Stimulated activated CD8-positive, alpha-beta memory T cell treated with anti-CD3 and anti-CD28 coated beads, Interleukin-7, amount 100 ng/mL, for 48 hours (primary cell): ENCODE measurements at regions not wholly inside any gene's neighbourhood (a gene's known extent, or its start where the extent isn't known, plus 50 kb on each side); places are given as distances from the start of the nearest gene placed in this dataset.
"Not testable (repeated sequence)": the region's sequence is repeated elsewhere in the genome, so short reads cannot be mapped to it uniquely, and the experiment has no call there.

Source experiments
- DNase-seq, 2 donors: peaks; one replicate each; pipeline ENCODE4 v3.0.0-alpha.2; 2020; ENCODE audit warnings: low read depth in 1 of 2; ENCODE audit errors: extremely low read depth in 1 of 2

DNA sequence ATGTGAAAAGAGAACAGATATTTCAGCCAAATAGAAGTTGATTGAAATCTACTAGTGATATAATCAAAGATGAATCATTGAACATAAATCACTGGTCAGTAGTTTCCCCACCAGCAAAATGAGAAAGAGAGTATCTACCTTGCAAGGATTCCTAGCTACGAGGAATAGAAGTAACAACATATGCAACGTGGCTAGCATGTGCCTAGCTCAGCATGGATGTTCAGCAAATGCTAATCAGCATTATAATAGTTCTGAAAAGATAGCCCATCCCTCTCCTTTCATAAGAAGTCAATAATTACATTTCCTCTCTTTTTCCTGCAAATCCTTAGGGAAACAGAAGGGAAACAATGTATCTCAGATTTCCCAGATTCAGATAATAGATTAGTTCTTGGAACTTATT is 417.2 kb downstream of the SATB2 start:
- DNase-seq = no peak

DNA sequence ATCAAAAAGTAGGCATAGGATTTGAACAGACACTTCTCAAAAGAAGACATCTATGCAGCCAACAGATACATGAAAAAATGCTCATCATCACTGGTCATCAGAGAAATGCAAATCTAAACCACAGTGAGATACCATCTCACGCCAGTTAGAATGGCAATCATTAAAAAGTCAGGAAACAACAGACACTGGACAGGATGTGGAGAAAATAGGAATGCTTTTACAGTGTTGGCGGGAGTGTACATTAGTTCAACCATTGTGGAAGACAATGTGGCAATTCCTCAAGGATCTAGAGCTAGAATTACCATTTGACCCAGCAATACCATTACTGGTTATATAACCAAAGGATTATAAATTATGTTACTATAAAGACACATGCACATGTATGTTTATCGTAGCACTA is 424.0 kb downstream of the SATB2 start:
- not testable (repeated sequence) for DNase-seq

DNA sequence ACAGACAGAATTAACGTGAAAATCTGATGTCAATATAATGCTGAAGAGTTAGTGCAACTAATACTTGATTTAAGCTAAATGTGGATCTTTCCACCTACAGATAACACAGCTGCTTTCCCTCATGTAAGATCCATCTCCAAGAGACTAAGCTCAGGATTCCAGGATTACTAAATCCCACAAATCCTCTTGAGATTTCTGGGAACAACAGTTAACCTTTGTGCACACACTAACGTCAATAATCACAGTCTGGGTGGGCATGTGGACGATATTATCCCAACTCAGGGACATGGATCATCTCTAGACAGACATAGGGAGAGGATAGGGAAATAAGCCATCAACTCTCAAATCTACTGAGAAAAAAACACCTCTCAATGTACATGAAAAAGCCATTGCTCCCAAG is 432.6 kb downstream of the SATB2 start:
- DNase-seq = no peak

DNA sequence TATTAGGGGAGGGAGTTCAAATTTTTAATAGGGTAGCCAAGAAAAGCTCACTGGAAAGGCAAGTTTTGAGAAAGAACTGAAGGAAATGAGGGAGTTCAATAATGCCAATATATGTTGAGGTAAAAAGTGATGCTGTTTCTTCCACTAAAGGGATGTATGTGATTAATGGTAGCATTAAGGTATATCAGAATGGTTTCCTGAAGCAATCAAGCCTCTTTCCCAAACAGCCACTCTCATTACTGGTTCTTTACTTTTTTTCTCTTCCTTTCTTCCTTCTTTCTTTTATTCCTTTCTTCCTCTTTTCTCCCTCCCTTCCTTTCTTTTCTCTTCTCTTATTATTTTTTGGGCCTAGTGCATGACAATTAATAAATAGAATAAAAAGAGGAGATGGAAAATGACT is 433.5 kb downstream of the SATB2 start:
- DNase-seq = no peak

- DNase-seq = no peak
Observed at GRCh38 chr2:199019898-199020507, 437.7 kb downstream of the SATB2 start.

- DNase-seq = no peak
Observed at GRCh38 chr2:199018826-199019225, 438.9 kb downstream of the SATB2 start.

DNA sequence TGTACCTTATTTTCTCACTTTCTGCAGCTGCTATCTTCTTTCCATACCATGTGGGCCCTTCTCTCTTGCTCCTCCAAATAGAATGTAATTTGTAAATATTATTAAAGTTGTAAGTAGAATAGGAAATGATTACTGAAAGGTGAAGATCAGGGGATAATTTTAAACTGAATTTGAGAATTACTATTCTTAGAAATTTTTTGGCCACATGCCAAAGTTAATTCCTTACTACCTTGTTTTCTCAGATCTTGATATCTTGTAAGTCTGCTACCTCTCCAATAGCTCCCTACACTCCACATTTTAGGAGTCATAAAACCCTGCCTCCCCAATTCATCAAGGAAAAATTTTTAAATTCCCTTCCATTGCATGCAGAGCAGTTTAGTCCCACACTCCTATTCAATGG is 442.7 kb downstream of the SATB2 start:
- no peak for DNase-seq

- no peak for DNase-seq
Observed at GRCh38 chr2:199014226-199014625, 443.5 kb downstream of the SATB2 start.

DNA sequence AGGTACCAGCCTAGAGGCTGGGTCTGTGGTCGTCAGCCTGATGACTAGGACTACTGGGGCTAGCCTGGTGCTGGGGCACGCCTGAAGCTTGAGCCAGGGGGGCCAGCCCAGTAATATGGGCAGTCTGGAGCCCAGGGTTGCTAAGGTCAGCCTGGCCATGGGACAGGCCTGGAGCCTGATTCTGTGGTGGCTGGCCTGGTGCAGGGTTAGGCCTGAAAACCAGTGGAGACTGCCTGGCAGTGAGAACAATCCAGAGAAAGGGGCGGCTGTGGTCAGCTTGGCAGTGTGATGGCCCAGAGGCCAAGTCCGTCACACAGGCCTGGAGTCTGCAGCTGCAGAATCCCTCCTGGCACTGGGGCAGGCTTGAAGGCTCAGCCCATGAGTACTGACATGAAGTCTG is 445.8 kb downstream of the SATB2 start:
- DNase-seq = no peak

- no peak for DNase-seq
Observed at GRCh38 chr2:198994678-198995077, 463.1 kb downstream of the SATB2 start.

GRCh38 chr2:198991431-198991830 is 466.3 kb downstream of the SATB2 start:
- no peak for DNase-seq

- DNase-seq = no peak
Observed at GRCh38 chr2:198975779-198976178, 482.0 kb downstream of the SATB2 start.

DNA sequence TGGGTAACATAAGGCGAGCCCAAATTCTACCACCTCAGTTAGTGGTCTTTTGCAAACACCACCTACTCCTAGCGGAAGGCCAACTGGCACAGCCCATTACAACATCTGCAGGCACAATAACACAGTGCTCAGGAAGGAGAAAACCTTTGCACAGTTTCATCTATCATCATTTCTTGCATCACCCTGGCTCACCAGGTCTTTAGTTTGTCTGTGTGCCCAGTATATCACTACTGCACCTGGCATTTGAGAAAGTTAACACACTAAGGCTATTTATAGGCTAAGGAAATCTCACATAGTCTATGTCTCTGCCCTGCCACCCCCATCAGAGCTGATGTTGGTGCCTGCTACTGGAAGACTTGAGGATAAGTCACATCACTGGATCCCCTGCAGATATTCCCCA is 484.0 kb downstream of the SATB2 start:
- DNase-seq = no peak

DNA sequence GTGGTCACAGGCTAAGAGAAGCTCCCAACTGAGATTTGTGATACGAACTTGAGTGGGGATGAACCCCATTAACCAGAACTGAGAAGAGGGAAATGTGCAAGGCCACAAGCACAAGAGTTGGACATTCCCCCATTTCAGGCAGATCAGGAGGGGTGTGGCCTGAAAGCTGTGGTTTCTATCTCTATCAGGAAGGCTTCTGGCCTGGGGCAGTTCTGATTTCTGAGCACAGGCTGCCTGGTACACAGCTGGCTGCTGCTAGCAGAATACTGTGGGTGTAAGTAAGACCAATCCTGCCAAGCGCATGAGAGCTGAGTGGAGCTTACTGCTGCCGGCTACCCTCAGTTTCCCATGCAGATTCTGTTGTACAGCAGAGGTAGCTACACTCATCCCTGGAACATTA is 484.6 kb downstream of the SATB2 start:
- no peak for DNase-seq

DNA sequence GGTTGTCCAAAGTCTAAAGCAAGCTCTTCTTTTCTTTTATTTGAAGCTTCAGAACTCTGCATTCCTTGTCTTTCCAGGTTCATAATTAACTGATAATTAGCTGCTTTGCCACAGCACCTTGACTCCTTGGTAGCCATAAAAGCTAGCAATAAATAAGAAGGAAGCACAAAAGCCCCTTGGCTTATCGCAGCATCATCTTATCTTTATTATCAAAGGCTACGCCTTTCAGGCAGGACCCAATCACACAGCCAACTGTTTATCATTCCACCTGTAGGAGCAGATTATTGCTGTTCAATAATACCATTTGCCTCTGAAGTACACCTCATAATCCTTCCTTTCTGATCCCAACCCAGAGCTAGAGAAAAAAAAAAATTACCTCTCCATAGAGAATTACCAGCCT is 489.2 kb downstream of the SATB2 start:
- no peak for DNase-seq

GRCh38 chr2:198966269-198966668 is 491.5 kb downstream of the SATB2 start:
- DNase-seq = no peak

- no peak for DNase-seq
Observed at GRCh38 chr2:198961547-198961946, 496.2 kb downstream of the SATB2 start.

DNA sequence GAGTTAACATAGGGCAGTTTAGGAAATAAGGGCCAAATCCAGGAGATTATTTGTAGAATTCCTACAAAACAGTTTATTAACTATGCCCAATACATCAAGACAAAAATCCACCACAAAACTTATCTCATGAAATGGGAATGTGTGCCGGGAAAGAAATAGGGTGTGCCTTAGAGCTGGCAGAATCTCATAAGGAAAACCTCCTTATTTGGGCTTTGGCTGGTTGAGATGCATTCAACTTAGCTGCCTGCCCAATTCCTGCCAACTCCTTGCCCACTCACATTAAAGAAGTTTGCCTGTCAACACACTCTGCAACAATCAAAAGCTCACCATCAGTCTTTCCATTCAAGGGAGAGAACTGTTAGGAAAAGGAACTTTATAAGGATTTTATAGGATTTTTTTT is 500.6 kb downstream of the SATB2 start:
- DNase-seq = no peak

- no peak for DNase-seq
Observed at GRCh38 chr2:198953328-198953727, 504.4 kb downstream of the SATB2 start.

DNA sequence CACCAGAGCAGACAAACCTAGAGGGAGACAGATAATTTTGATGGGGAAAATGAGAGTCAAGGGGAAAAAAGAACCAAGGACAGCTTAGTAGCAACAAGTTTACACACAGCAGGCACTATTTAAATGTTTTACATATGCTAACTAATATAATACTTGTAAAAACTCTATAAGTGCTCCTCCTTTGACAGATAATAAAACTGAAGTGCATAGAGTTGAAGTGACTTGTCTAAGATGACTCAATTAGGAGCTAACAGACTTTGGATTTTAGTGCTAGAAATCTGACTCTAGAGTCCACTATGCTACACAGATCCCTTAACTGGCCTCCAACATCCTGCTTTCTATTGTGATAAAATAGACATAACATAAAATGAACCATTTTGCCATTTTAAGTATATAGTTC is 506.9 kb downstream of the SATB2 start:
- no peak for DNase-seq

GRCh38 chr2:198945496-198945895 is 512.2 kb downstream of the SATB2 start:
- no peak for DNase-seq

- DNase-seq = no peak
Observed at GRCh38 chr2:198930170-198930569, 527.6 kb downstream of the SATB2 start.

- no peak for DNase-seq
Observed at GRCh38 chr2:198928026-198928425, 529.7 kb downstream of the SATB2 start.
